ENCODE measurements at regions not wholly inside any gene's neighbourhood (a gene's known extent, or its start where the extent isn't known, plus 50 kb on each side); places are given as distances from the start of the nearest gene placed in this dataset.

DNA sequence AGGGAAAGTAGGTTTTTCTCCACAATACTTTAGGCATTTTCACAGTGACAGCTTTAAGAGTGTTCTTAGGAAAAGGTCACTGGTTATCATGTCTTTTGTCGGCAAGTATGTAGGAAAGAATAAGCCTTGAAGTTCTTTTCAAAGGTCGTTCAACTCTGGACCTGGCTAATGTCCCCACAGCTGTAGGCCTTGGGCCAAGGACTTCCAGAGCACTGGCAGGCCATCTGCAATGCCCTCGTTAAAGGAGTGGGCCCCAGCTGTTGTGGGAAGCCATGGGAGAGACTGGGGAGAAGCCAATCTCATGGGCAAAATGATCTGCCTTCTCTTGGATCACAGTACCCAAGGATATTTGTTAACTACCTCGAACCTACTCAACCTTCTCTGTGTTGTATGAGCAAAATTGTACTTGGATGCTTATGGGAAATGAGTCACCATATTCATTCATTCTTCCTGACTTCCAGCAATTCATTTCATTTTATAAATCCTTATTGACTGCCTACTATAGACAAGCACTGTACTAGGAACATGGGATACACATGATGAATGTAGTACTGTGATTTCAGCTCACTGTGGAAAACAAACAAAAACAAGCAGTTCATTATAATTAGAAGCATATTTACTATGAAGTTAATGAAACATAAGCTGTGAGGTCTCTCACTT, 141.1 kb upstream of the KIT start:
- TF ChIP-seq POLR2AphosphoS5 (IDR thresholded peaks at IDR 0.05; ENCODE audit: low read depth, low read length) (no peak), TAF1 (IDR thresholded peaks at IDR 0.05; ENCODE audit: borderline replicate concordance, insufficient read depth, low read length) (no peak), SIN3A (IDR thresholded peaks at IDR 0.05; ENCODE audit: borderline replicate concordance, insufficient read depth, low read length) (no peak), FOXP2 (optimal IDR thresholded peaks at IDR 0.05; ENCODE audit: borderline replicate concordance, extremely low read depth, extremely low read length, insufficient read depth) (no peak)
- TF ChIP-seq, protein P1, sequence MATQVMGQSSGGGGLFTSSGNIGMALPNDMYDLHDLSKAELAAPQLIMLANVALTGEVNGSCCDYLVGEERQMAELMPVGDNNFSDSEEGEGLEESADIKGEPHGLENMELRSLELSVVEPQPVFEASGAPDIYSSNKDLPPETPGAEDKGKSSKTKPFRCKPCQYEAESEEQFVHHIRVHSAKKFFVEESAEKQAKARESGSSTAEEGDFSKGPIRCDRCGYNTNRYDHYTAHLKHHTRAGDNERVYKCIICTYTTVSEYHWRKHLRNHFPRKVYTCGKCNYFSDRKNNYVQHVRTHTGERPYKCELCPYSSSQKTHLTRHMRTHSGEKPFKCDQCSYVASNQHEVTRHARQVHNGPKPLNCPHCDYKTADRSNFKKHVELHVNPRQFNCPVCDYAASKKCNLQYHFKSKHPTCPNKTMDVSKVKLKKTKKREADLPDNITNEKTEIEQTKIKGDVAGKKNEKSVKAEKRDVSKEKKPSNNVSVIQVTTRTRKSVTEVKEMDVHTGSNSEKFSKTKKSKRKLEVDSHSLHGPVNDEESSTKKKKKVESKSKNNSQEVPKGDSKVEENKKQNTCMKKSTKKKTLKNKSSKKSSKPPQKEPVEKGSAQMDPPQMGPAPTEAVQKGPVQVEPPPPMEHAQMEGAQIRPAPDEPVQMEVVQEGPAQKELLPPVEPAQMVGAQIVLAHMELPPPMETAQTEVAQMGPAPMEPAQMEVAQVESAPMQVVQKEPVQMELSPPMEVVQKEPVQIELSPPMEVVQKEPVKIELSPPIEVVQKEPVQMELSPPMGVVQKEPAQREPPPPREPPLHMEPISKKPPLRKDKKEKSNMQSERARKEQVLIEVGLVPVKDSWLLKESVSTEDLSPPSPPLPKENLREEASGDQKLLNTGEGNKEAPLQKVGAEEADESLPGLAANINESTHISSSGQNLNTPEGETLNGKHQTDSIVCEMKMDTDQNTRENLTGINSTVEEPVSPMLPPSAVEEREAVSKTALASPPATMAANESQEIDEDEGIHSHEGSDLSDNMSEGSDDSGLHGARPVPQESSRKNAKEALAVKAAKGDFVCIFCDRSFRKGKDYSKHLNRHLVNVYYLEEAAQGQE (IDR thresholded peaks at IDR 0.05; ENCODE audit: insufficient read depth in 1 of 2, low read depth in 2 of 2, low read length in 2 of 2), result no peak
